HepG2 (cell line): ENCODE measurements at regions not wholly inside any gene's neighbourhood (a gene's known extent, or its start where the extent isn't known, plus 50 kb on each side); places are given as distances from the start of the nearest gene placed in this dataset.

Experiments used
- ATAC-seq: fragments of 200-7000 bp; cut with Tn5 transposase; 3 replicates; pipeline ENCODE4 v1.9.1; 2020; ENCODE audit warnings: mild to moderate bottlenecking, moderate library complexity
- BruUV-seq: library from RNA; stranded (reverse); fragments of 400-500 nt; replicated peaks from 2 replicates; lab custom pipeline; 2021; lab: Mats Ljungman, UMichigan
- CTCF ChIA-PET: fragments of 300-600 bp; formaldehyde crosslinking; extraction: SDS; loops from one replicate; lab custom pipeline; 2021; ENCODE audit warnings: low total read pairs, inconsistent platforms, low intra/inter-chr PET ratio; lab: Yijun Ruan, JAX
- POLR2A ChIA-PET: fragments of 350-600 bp; sonication (Branson Sonifier 250); formaldehyde crosslinking; loops from one replicate; lab custom pipeline; 2020; ENCODE audit warnings: antibody characterized with exemption, inconsistent platforms; lab: Yijun Ruan, JAX
- DNase-seq: peaks from one replicate; pipeline ENCODE4 v3.0.0-alpha.2; 2015; ENCODE audit warnings: low spot score
- FAIRE-seq: peaks from 3 replicates; lab custom pipeline; 2011; peaks lifted over from hg19 to GRCh38; lab: Jason Lieb, UNC
- H2AFZ ChIP-seq: one replicate; pipeline ENCODE4 v1.6.1; 2011; ENCODE audit warnings: low read length, inconsistent platforms
- H3K27ac ChIP-seq: fragments of 300-600 bp; 3 replicates; pipeline ENCODE4 v1.8.0; 2011; ENCODE audit warnings: mixed run types, mild to moderate bottlenecking, mixed read lengths, low read length, inconsistent platforms; ENCODE audit not compliant: insufficient read depth; ENCODE audit errors: extremely low read length
- H3K27me3 ChIP-seq, 2 experiments: fragments of 200-600 bp in 1 of 2; 2 replicates in 1 of 2; 3 replicates in 1 of 2; pipeline versions ENCODE4 v1.6.0 to v1.8.0; 2011; ENCODE audit warnings: low read length in 2 of 2, mild to moderate bottlenecking in 2 of 2, moderate library complexity in 2 of 2, inconsistent platforms in 1 of 2; ENCODE audit not compliant: insufficient read depth in 2 of 2, control insufficient read depth in 1 of 2
- H3K36me3 ChIP-seq, 2 experiments: fragments of 200-600 bp in 1 of 2; replicated peaks in 1 of 2; 2 replicates in 1 of 2; 3 replicates in 1 of 2; pipeline versions ENCODE4 v1.5.1 to v1.8.0; 2011; ENCODE audit warnings: low read length in 2 of 2, inconsistent platforms in 1 of 2; ENCODE audit not compliant: insufficient read depth in 2 of 2, control insufficient read depth in 1 of 2
- H3K4me1 ChIP-seq: 2 replicates; pipeline ENCODE4 v1.5.1; 2012; ENCODE audit warnings: low read length, inconsistent platforms; ENCODE audit not compliant: insufficient read depth
- H3K4me2 ChIP-seq: 2 replicates; pipeline ENCODE4 v1.6.0; 2011; ENCODE audit warnings: low read depth, low read length, inconsistent platforms
- H3K4me3 ChIP-seq, 3 experiments: fragments of 200-600 bp in 1 of 3; sonication (generic), shearing (Covaris generic) in 1 of 3; replicated peaks in 1 of 3; 2 replicates each; pipeline ENCODE4 v1.5.1; 2011 to 2016; ENCODE audit warnings: low read length in 3 of 3, inconsistent platforms in 2 of 3, low read depth in 2 of 3, mild to moderate bottlenecking in 2 of 3, control low read depth in 1 of 3, mixed read lengths in 1 of 3; ENCODE audit not compliant: insufficient read depth in 1 of 3
- H3K79me2 ChIP-seq: one replicate; pipeline ENCODE4 v1.6.1; 2011; ENCODE audit warnings: low read length, inconsistent platforms; ENCODE audit not compliant: insufficient read depth
- H3K9ac ChIP-seq: 2 replicates; pipeline ENCODE4 v1.6.0; 2011; ENCODE audit warnings: mild to moderate bottlenecking, low read depth, low read length, inconsistent platforms; ENCODE audit not compliant: insufficient read depth
- H3K9me3 ChIP-seq: 2 replicates; pipeline ENCODE4 v1.5.1; 2012; ENCODE audit warnings: mild to moderate bottlenecking, low read length
- H4K20me1 ChIP-seq: 2 replicates; pipeline ENCODE4 v1.6.0; 2011; ENCODE audit warnings: inconsistent platforms, mild to moderate bottlenecking, low read length, moderate library complexity; ENCODE audit not compliant: insufficient read depth
- HDAC1 ChIP-seq: sonication (generic); formaldehyde crosslinking; IDR thresholded peaks from 2 replicates; pipeline ENCODE4 v1.5.1; 2020; ENCODE audit warnings: mild to moderate bottlenecking, missing genetic modification reagents
- HOXD1 ChIP-seq: sonication (generic); formaldehyde crosslinking; IDR thresholded peaks from 2 replicates; pipeline ENCODE4 v1.5.0; 2020; ENCODE audit warnings: missing genetic modification reagents
- MAFF ChIP-seq: IDR thresholded peaks from 2 replicates; pipeline ENCODE4 v1.6.1; 2011; ENCODE audit warnings: low read depth, low read length, improper control_type of control experiment
- MAFK ChIP-seq, 2 experiments: IDR thresholded peaks in 1 of 2; conservative IDR thresholded peaks in 1 of 2; 2 replicates each; pipeline ENCODE4 v1.6.1; 2011; ENCODE audit warnings: improper control_type of control experiment in 2 of 2, low read length in 2 of 2
- ZBTB43 ChIP-seq: sonication (generic); formaldehyde crosslinking; conservative IDR thresholded peaks from 2 replicates; pipeline ENCODE4 v1.4.0; 2020; ENCODE audit warnings: missing genetic modification reagents
- ZNF883 ChIP-seq: sonication (generic); formaldehyde crosslinking; IDR thresholded peaks from 2 replicates; pipeline ENCODE4 v1.5.1; 2020; ENCODE audit warnings: mild to moderate bottlenecking, missing genetic modification reagents; ENCODE audit errors: not compliant biosample characterization
- WGBS: methylation state at CpG from one replicate; pipeline ENCODE4 v1.1.6; 2017; ENCODE audit warnings: low lambda C conversion rate; 5-methylcytosine and 5-hydroxymethylcytosine counted together
- in situ Hi-C: cut with HindIII; loops from 2 replicates; pipeline ENCODE4 v1.10.0; 2017; ENCODE audit warnings: low pct_unique_long_range_greater_than_20kb; ENCODE audit not compliant: extremely low pct_ligation_motif_present
- intact Hi-C: fragments of 100-400 bp; cut with micrococcal nuclease; formaldehyde crosslinking; loops from one replicate; pipeline ENCODE4 v1.10.0; 2022; ENCODE audit not compliant: unreplicated experiment
- TF ChIP-seq, protein P1 (sequence below): sonication (generic); formaldehyde crosslinking; IDR thresholded peaks from 2 replicates; pipeline ENCODE4 v1.4.0; 2020; ENCODE audit warnings: missing genetic modification reagents

GRCh38 chr2:183427558-183427957, 303.3 kb downstream of the NUP35 start:
- ATAC-seq (no peak), DNase-seq (no peak), FAIRE-seq (no peak)
- POLR2A ChIA-PET = no interaction called here
- H3K4me2 ChIP-seq = no peak overlapping the region
- H2AFZ ChIP-seq = no peak overlapping the region
- no peaks in the 10 kb centered on the region for H4K20me1 ChIP-seq
- H3K4me3 ChIP-seq = no peak overlapping the region
- peak; percentile 69 to 83 for TF ChIP-seq MAFK (conservative IDR thresholded peaks at IDR 0.05 in 1 of 2, IDR thresholded peaks at IDR 0.05 in 1 of 2; ENCODE audit: low read length in 2 of 2)
- TF ChIP-seq MAFF = peak; percentile 51; the same call in 1 of the 2 replicates
- TF ChIP-seq ZBTB43 = no peak
- TF ChIP-seq, all 625 proteins: peak for 2
- H3K27ac ChIP-seq = no peak overlapping the region
- no peaks in the 10 kb centered on the region for H3K36me3 ChIP-seq
- no peak overlapping the region for H3K9ac ChIP-seq
- BruUV-seq = no TSS peak
- no peaks in the 10 kb centered on the region for H3K9me3 ChIP-seq
- in situ Hi-C loops (no loop called here), intact Hi-C loops (no loop called here)
- H3K79me2 ChIP-seq = no peaks in the 10 kb centered on the region
- no peaks in the 10 kb centered on the region for H3K27me3 ChIP-seq
- no peaks in the 10 kb centered on the region for H3K4me1 ChIP-seq
- CTCF ChIA-PET = no interaction called here
- WGBS = 13% methylated on average over 3 of the region's 3 CpGs

DNA sequence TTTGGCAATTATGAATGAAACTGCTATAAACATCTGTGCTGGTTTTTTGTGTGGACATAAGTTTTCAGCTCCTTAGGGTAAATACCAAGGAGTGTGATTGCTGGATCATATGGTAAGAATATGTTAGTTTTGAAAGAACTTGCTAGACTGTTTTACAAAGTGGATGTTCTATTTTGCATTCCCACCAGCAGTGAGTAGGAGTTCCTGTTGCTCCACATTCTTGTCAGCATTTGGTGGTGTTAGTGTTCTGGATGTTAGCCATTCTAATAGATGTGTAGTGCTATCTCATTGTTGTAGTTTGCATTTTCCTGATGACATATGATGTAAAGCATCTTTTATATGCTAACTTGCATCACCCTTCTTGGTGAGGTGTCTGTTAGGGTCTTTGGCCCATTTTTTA, 304.6 kb downstream of the NUP35 start:
- CTCF ChIA-PET = no interaction called here
- H3K9me3 ChIP-seq = no peaks in the 10 kb centered on the region
- H3K9ac ChIP-seq = no peak overlapping the region
- H4K20me1 ChIP-seq = no peaks in the 10 kb centered on the region
- TF ChIP-seq HOXD1 (CRISPR knock-in tag) (no peak), ZNF883 (CRISPR knock-in tag) (no peak), HDAC1 (CRISPR knock-in tag) (no peak)
- TF ChIP-seq, protein P1, sequence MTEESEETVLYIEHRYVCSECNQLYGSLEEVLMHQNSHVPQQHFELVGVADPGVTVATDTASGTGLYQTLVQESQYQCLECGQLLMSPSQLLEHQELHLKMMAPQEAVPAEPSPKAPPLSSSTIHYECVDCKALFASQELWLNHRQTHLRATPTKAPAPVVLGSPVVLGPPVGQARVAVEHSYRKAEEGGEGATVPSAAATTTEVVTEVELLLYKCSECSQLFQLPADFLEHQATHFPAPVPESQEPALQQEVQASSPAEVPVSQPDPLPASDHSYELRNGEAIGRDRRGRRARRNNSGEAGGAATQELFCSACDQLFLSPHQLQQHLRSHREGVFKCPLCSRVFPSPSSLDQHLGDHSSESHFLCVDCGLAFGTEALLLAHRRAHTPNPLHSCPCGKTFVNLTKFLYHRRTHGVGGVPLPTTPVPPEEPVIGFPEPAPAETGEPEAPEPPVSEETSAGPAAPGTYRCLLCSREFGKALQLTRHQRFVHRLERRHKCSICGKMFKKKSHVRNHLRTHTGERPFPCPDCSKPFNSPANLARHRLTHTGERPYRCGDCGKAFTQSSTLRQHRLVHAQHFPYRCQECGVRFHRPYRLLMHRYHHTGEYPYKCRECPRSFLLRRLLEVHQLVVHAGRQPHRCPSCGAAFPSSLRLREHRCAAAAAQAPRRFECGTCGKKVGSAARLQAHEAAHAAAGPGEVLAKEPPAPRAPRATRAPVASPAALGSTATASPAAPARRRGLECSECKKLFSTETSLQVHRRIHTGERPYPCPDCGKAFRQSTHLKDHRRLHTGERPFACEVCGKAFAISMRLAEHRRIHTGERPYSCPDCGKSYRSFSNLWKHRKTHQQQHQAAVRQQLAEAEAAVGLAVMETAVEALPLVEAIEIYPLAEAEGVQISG (CRISPR knock-in tag) = no peak
- no TSS peak for BruUV-seq
- no peaks in the 10 kb centered on the region for H3K36me3 ChIP-seq
- no peak overlapping the region for H2AFZ ChIP-seq
- H3K27ac ChIP-seq = no peak overlapping the region
- H3K27me3 ChIP-seq = no peaks in the 10 kb centered on the region
- H3K4me3 ChIP-seq = no peak overlapping the region
- intact Hi-C loops = no loop called here
- no peaks in the 10 kb centered on the region for H3K4me1 ChIP-seq
- DNase-seq = no peak
- no peak overlapping the region for H3K4me2 ChIP-seq
- no peaks in the 10 kb centered on the region for H3K79me2 ChIP-seq
- in situ Hi-C loops = no loop called here
- ATAC-seq = no peak
- no peak for FAIRE-seq
- POLR2A ChIA-PET = no interaction called here
